Uterus (tissue), 3 donors: ENCODE measurements at regions not wholly inside any gene's neighbourhood (a gene's known extent, or its start where the extent isn't known, plus 50 kb on each side); places are given as distances from the start of the nearest gene placed in this dataset.

Experiments
- DNase-seq, 2 donors: peaks; one replicate each; pipeline ENCODE4 v3.0.0-alpha.2; 2019 to 2020
- H3K27ac ChIP-seq, 2 donors: fragments of 200-600 bp; sonication (generic); 1 replicate in 1 of 2; 2 replicates in 1 of 2; pipeline ENCODE4 v1.5.1; 2016 to 2018
- H3K27me3 ChIP-seq, 2 donors: fragments of 200-600 bp; sonication (generic); one replicate each; pipeline ENCODE4 v1.5.1; 2018 to 2019; ENCODE audit warnings: control low read depth in 1 of 2
- H3K36me3 ChIP-seq, 2 donors: fragments of 200-600 bp; sonication (generic); one replicate each; pipeline ENCODE4 v1.5.1; 2019; ENCODE audit warnings: control low read depth in 1 of 2
- H3K4me1 ChIP-seq, 2 donors: fragments of 200-600 bp; sonication (generic); one replicate each; pipeline ENCODE4 v1.5.1; 2018 to 2019; ENCODE audit warnings: control low read depth in 1 of 2
- H3K4me3 ChIP-seq, 2 donors: fragments of 200-600 bp; sonication (generic); 1 replicate in 1 of 2; 2 replicates in 1 of 2; pipeline ENCODE4 v1.5.1; 2018 to 2019; ENCODE audit warnings: mild to moderate bottlenecking in 1 of 2
- H3K9me3 ChIP-seq, 2 donors: fragments of 200-600 bp; sonication (generic); one replicate each; pipeline ENCODE4 v1.5.1; 2019; ENCODE audit warnings: control low read depth in 1 of 2
- CTCF ChIP-seq, 4 experiments: fragments of 200-600 bp in 2 of 4; fragments of 450-650 bp in 2 of 4; sonication (generic) in 2 of 4; IDR thresholded peaks; one replicate each; pipeline ENCODE4 v1.5.1; 2016 to 2019; ENCODE audit warnings: antibody characterized with exemption in 4 of 4, mild to moderate bottlenecking in 2 of 4, moderate library complexity in 1 of 4
- POLR2A ChIP-seq, 2 donors: fragments of 450-650 bp; IDR thresholded peaks; one replicate each; pipeline ENCODE4 v1.6.1; 2016; ENCODE audit warnings: antibody characterized with exemption in 2 of 2, mild to moderate bottlenecking in 1 of 2, moderate library complexity in 1 of 2
- intact Hi-C: fragments of 100-400 bp; cut with DNase I; formaldehyde crosslinking; loops from one replicate; pipeline ENCODE4 v1.15.1; 2023; ENCODE audit warnings: low total_unique reads
- donor health status: DM: yes; HTN: yes; CAD: no.

DNA sequence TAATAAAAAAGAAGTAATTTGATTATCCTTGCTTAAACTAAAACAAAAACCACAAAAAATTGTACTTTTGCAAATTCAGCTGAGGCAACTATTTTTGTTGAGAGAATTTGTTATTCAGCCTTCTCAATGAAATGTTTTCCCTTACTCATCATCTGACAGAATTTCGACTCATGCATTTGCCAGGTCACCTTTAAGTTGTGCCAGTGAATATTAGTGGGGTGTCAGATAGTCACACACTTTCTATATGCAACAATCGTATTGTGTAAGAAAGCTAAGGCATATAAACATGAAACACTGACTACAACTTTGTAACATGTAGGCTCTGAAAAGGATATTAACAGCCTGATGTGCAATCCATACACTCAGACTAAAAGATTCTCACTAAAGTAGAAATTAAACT, 1653.1 kb upstream of the SLC39A10 start:
- Histone ChIP-seq H3K27ac (no peak overlapping the region), H3K9me3 (no peaks in the 10 kb centered on the region), H3K4me3 (no peak overlapping the region), H3K27me3 (no peaks in the 10 kb centered on the region), H3K4me1 (no peaks in the 10 kb centered on the region), H3K36me3 (no peaks in the 10 kb centered on the region)
- DNase-seq, result no peak
- intact Hi-C loops, result no loop called here
- TF ChIP-seq CTCF (IDR thresholded peaks at IDR 0.05) (no peak), POLR2A (IDR thresholded peaks at IDR 0.05) (no peak)

- no peaks in the 10 kb centered on the region for H3K9me3 ChIP-seq
- intact Hi-C loops, result no loop called here
- DNase-seq, result no peak
- H3K36me3 ChIP-seq, result no peaks in the 10 kb centered on the region
- no peak overlapping the region for H3K4me3 ChIP-seq
- no peaks in the 10 kb centered on the region for H3K27me3 ChIP-seq
- no peak for TF ChIP-seq POLR2A (IDR thresholded peaks at IDR 0.05)
- TF ChIP-seq CTCF (IDR thresholded peaks at IDR 0.05), result no peak
- H3K27ac ChIP-seq, result no peak overlapping the region
- H3K4me1 ChIP-seq, result no peaks in the 10 kb centered on the region
These were observed 1654.2 kb upstream of the SLC39A10 start for GRCh38 chr2:194002699-194003368.

DNA sequence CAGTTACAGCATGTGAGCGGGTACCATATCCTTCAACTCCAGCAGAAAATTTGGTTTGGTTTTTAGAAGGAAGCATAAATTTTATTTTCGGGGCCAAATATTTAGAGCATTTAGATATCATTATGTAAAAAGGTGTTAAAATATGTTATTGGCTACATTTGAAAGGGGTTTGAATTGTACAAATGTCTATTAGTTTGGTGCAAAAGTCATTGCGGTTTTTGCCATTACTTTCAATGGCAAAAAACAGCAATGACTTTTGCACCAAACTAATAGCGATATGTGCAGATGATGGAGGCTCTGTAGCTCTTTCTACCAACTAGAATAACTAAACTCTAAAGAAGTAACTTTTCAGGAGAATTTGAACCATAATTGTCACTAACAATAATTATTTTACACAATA, 1666.2 kb upstream of the SLC39A10 start:
- intact Hi-C loops, result no loop called here
- TF ChIP-seq CTCF (IDR thresholded peaks at IDR 0.05), result no peak
- TF ChIP-seq POLR2A (IDR thresholded peaks at IDR 0.05), result no peak
- Histone ChIP-seq H3K4me1 (no peaks in the 10 kb centered on the region), H3K27ac (no peak overlapping the region), H3K9me3 (no peaks in the 10 kb centered on the region), H3K4me3 (no peak overlapping the region), H3K36me3 (no peaks in the 10 kb centered on the region), H3K27me3 (no peaks in the 10 kb centered on the region)
- no peak for DNase-seq

DNA sequence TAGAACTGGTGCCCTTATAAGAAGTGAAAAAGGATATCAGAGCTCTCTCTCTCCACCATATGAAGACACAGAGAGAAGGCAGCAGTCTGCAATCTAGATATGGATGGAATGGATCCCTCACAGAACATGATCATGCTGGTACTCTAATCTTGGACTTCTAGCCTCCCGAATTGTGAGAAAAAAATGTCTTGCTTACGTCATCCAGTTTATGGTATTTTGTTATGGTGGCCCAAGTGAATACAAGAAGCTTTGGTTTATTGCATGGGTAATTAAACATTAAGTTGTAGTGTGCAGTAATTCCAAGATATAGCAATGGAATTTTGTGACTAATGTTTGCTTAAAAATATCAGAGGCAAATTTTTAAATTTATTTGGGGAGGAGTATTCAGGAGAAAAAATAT, 1667.4 kb upstream of the SLC39A10 start:
- Histone ChIP-seq H3K27ac (no peak overlapping the region), H3K36me3 (no peaks in the 10 kb centered on the region), H3K9me3 (no peaks in the 10 kb centered on the region), H3K4me1 (no peaks in the 10 kb centered on the region), H3K4me3 (no peak overlapping the region), H3K27me3 (no peaks in the 10 kb centered on the region)
- TF ChIP-seq CTCF (IDR thresholded peaks at IDR 0.05) (no peak), POLR2A (IDR thresholded peaks at IDR 0.05) (no peak)
- intact Hi-C loops, result no loop called here
- no peak for DNase-seq

DNA sequence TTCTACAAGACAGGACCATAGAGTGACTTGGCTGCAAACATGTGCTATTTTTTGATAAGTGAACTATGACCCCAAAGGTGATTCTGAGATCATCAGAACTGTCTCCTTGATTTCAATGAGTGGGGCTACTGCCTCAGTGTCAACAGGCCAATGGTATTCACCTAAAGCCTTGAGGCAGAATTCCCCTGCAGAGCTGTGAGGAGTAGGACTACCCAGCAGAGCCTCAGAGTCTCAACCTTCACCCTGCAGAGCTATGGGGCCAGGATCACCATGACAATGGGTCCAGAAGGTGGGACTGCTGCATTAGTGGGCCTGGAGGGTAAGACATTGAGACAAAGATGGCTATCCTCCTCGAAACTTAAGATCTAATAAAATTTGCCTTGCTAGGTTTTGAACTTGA, 1668.2 kb upstream of the SLC39A10 start:
- intact Hi-C loops, result no loop called here
- H3K27me3 ChIP-seq, result no peaks in the 10 kb centered on the region
- no peak for DNase-seq
- no peaks in the 10 kb centered on the region for H3K36me3 ChIP-seq
- H3K9me3 ChIP-seq, result no peaks in the 10 kb centered on the region
- TF ChIP-seq POLR2A (IDR thresholded peaks at IDR 0.05), result no peak
- TF ChIP-seq CTCF (IDR thresholded peaks at IDR 0.05), result no peak
- no peaks in the 10 kb centered on the region for H3K4me1 ChIP-seq
- no peak overlapping the region for H3K4me3 ChIP-seq
- no peak overlapping the region for H3K27ac ChIP-seq
